Neural cell (in vitro differentiated cells): ENCODE measurements at regions not wholly inside any gene's neighbourhood (a gene's known extent, or its start where the extent isn't known, plus 50 kb on each side); places are given as distances from the start of the nearest gene placed in this dataset.

ENCODE experiments used
- H2AFZ ChIP-seq: fragments of 200-600, 300-800 bp; sonication (generic), shearing (Covaris generic); 2 replicates; pipeline ENCODE4 v1.6.0; 2014; ENCODE audit warnings: low read depth, mild to moderate bottlenecking, antibody characterized with exemption, low read length, moderate library complexity
- H3F3A ChIP-seq: fragments of 200-600 bp; shearing (Covaris generic); 2 replicates; pipeline ENCODE4 v1.6.1; 2016; ENCODE audit warnings: mild to moderate bottlenecking, moderate library complexity, mixed read lengths, antibody characterized with exemption, low read length; ENCODE audit not compliant: insufficient read depth, poor library complexity, severe bottlenecking
- H3K27ac ChIP-seq: fragments of 200-600, 300-800 bp; sonication (generic), shearing (Covaris generic); 2 replicates; pipeline ENCODE4 v1.5.1; 2014; ENCODE audit warnings: mild to moderate bottlenecking, low read length, moderate library complexity
- H3K27me3 ChIP-seq: fragments of 300-800, 200-600 bp; sonication (generic), shearing (Covaris generic); 2 replicates; pipeline ENCODE4 v1.6.0; 2014; ENCODE audit warnings: mild to moderate bottlenecking, low read depth, low read length, moderate library complexity; ENCODE audit not compliant: insufficient read depth
- H3K36me3 ChIP-seq: fragments of 300-800, 200-600 bp; sonication (generic), shearing (Covaris generic); 2 replicates; pipeline ENCODE4 v1.5.1; 2014; ENCODE audit warnings: mild to moderate bottlenecking, antibody characterized with exemption, low read length, moderate library complexity; ENCODE audit not compliant: insufficient read depth
- H3K4me2 ChIP-seq: fragments of 300-800, 200-600 bp; sonication (generic), shearing (Covaris generic); 2 replicates; pipeline ENCODE4 v1.6.0; 2014; ENCODE audit warnings: mild to moderate bottlenecking, low read length
- H3K4me3 ChIP-seq: fragments of 300-800, 200-600 bp; sonication (generic), shearing (Covaris generic); 2 replicates; pipeline ENCODE4 v1.5.1; 2014; ENCODE audit warnings: mild to moderate bottlenecking, low read length, moderate library complexity
- H3K79me2 ChIP-seq: fragments of 200-600 bp; shearing (Covaris generic); replicated peaks from 2 replicates; pipeline ENCODE4 v1.6.0; 2014; ENCODE audit warnings: mild to moderate bottlenecking, low read length, moderate library complexity; ENCODE audit not compliant: insufficient read depth
- H3K9ac ChIP-seq: fragments of 300-800, 200-600 bp; sonication (generic), shearing (Covaris generic); 2 replicates; pipeline ENCODE4 v1.6.1; 2016; ENCODE audit warnings: mild to moderate bottlenecking, low read length, mixed read lengths
- H3K9me2 ChIP-seq: fragments of 200-600 bp; shearing (Covaris generic); 2 replicates; pipeline ENCODE4 v1.6.1; 2016; ENCODE audit warnings: mild to moderate bottlenecking, low read length, mixed read lengths; ENCODE audit not compliant: insufficient read depth
- H3K9me3 ChIP-seq: fragments of 200-600, 300-800 bp; sonication (generic), shearing (Covaris generic); 2 replicates; pipeline ENCODE4 v1.6.1; 2016; ENCODE audit warnings: mild to moderate bottlenecking, mixed run types, low read length, moderate library complexity, mixed read lengths
- H4K20me1 ChIP-seq: fragments of 200-600 bp; shearing (Covaris generic); 2 replicates; pipeline ENCODE4 v1.6.1; 2016; ENCODE audit warnings: mild to moderate bottlenecking, mixed run types; ENCODE audit not compliant: insufficient read depth
- EP300 ChIP-seq: fragments of 450-650 bp; conservative IDR thresholded peaks from 2 replicates; pipeline ENCODE4 v1.6.1; 2014; ENCODE audit warnings: antibody characterized with exemption, mild to moderate bottlenecking, moderate library complexity; ENCODE audit not compliant: poor library complexity, severe bottlenecking
- EZH2 ChIP-seq: fragments of 200-600, 300-800 bp; shearing (Covaris generic), sonication (generic); IDR thresholded peaks from 2 replicates; pipeline ENCODE4 v1.6.1; 2014; ENCODE audit warnings: antibody characterized with exemption, low read length, borderline replicate concordance, mild to moderate bottlenecking; ENCODE audit not compliant: insufficient read depth, poor library complexity, severe bottlenecking
- MXI1 ChIP-seq: fragments of 450-650 bp; conservative IDR thresholded peaks from 2 replicates; pipeline ENCODE4 v1.6.1; 2014; ENCODE audit warnings: antibody characterized with exemption, mild to moderate bottlenecking; ENCODE audit not compliant: poor library complexity, severe bottlenecking
- POLR2AphosphoS5 ChIP-seq: IDR thresholded peaks from 2 replicates; pipeline ENCODE4 v1.6.1; 2012
- RAD21 ChIP-seq: fragments of 450-650 bp; conservative IDR thresholded peaks from 2 replicates; pipeline ENCODE4 v1.6.1; 2014; ENCODE audit warnings: antibody characterized with exemption, mild to moderate bottlenecking, moderate library complexity
- SMC3 ChIP-seq: fragments of 450-650 bp; conservative IDR thresholded peaks from 2 replicates; pipeline ENCODE4 v1.6.1; 2014; ENCODE audit warnings: antibody characterized with exemption, mild to moderate bottlenecking, moderate library complexity; ENCODE audit not compliant: poor library complexity
- TAF1 ChIP-seq: IDR thresholded peaks from 2 replicates; pipeline ENCODE4 v1.6.1; 2012; ENCODE audit warnings: low read depth
- TF ChIP-seq, protein P1 (sequence below): fragments of 450-650 bp; IDR thresholded peaks from 2 replicates; pipeline ENCODE4 v1.5.1; 2014; ENCODE audit warnings: antibody characterized with exemption, mild to moderate bottlenecking, moderate library complexity; ENCODE audit not compliant: poor library complexity, severe bottlenecking
- TF ChIP-seq, protein P2 (sequence below): IDR thresholded peaks from 2 replicates; pipeline ENCODE4 v1.6.1; 2012; ENCODE audit warnings: borderline replicate concordance

DNA sequence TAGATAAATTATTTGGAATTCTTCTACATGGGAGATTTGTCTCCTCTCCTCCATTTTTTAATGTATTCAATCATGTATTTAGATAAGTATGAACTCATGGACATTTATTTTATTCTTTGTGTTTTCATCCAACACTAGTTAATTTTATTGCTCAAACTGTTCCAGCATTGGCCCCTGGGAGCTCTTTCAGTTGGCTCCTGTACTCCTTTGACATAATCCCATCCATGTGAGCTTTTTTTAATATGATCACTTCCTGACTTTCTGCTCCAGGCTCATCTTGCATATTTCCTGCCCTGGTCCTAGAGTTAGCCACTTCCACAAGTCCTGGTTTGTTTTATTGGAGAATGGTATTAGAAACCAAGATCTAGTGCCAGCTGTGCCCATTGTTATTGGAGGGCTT lies 419.0 kb upstream of the CDH11 start:
- no peaks in the 10 kb centered on the region for H3K36me3 ChIP-seq
- no peak overlapping the region for H2AFZ ChIP-seq
- H3K79me2 ChIP-seq: no peaks in the 10 kb centered on the region
- no peaks in the 10 kb centered on the region for H4K20me1 ChIP-seq
- H3K4me2 ChIP-seq: no peak overlapping the region
- H3F3A ChIP-seq: no peaks in the 10 kb centered on the region
- TF ChIP-seq TAF1: no peak
- TF ChIP-seq EZH2: no peak
- TF ChIP-seq, protein P1, sequence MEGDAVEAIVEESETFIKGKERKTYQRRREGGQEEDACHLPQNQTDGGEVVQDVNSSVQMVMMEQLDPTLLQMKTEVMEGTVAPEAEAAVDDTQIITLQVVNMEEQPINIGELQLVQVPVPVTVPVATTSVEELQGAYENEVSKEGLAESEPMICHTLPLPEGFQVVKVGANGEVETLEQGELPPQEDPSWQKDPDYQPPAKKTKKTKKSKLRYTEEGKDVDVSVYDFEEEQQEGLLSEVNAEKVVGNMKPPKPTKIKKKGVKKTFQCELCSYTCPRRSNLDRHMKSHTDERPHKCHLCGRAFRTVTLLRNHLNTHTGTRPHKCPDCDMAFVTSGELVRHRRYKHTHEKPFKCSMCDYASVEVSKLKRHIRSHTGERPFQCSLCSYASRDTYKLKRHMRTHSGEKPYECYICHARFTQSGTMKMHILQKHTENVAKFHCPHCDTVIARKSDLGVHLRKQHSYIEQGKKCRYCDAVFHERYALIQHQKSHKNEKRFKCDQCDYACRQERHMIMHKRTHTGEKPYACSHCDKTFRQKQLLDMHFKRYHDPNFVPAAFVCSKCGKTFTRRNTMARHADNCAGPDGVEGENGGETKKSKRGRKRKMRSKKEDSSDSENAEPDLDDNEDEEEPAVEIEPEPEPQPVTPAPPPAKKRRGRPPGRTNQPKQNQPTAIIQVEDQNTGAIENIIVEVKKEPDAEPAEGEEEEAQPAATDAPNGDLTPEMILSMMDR: no peak
- TF ChIP-seq SMC3: no peak
- H3K9ac ChIP-seq: no peak overlapping the region
- no peaks in the 10 kb centered on the region for H3K9me3 ChIP-seq
- H3K4me3 ChIP-seq: no peak overlapping the region
- H3K27ac ChIP-seq: no peak overlapping the region
- H3K9me2 ChIP-seq: no peaks in the 10 kb centered on the region
- H3K27me3 ChIP-seq: no peaks in the 10 kb centered on the region

DNA sequence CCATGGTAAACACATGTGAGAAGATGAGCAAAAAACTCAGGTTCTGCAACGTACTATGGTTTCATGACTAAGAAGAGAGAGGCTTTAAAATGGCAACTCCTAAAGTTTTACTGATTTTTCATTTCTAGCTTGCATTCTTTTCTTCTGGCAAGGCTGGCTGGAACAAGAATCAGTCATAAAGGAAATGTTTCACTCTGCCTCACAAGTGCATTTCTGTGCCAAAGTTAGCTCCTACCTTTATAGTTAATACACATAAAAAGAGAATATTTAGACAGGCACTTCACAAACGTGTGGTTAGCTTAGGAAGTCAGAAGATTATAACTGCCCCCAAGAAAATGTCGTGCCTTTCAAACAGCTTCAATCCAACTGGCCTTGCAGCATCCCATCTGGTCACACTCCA lies 417.1 kb upstream of the CDH11 start:
- no peak overlapping the region for H3K9ac ChIP-seq
- no peaks in the 10 kb centered on the region for H3K9me2 ChIP-seq
- no peaks in the 10 kb centered on the region for H3F3A ChIP-seq
- no peaks in the 10 kb centered on the region for H4K20me1 ChIP-seq
- no peaks in the 10 kb centered on the region for H3K79me2 ChIP-seq
- no peak for TF ChIP-seq RAD21
- no peak for TF ChIP-seq SMC3
- no peak for TF ChIP-seq EZH2
- TF ChIP-seq, protein P1: no peak
- no peak for TF ChIP-seq EP300
- no peak for TF ChIP-seq MXI1
- H3K4me2 ChIP-seq: no peak overlapping the region
- H3K27me3 ChIP-seq: no peaks in the 10 kb centered on the region
- no peak overlapping the region for H3K27ac ChIP-seq
- H2AFZ ChIP-seq: no peak overlapping the region
- no peaks in the 10 kb centered on the region for H3K9me3 ChIP-seq
- H3K36me3 ChIP-seq: no peaks in the 10 kb centered on the region
- H3K4me3 ChIP-seq: no peak overlapping the region

DNA sequence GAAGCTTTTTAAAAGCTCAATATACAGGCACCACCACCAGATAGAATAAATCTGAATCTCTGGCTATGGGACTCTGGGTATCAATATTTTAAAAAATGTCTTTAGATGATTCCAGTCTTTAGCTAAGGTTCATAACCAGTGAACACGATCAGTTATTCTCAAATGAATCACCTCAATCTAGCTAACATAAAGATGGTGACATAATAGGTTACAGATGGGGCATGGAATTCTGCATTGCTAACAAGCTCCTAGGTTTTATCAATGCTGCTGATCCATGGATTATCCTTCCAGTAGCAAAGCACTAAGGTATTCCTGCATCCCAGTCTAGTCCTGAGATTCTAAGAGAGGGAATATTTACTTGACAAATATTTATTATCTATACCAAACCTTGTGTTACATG lies 415.5 kb upstream of the CDH11 start:
- H3K9ac ChIP-seq: no peak overlapping the region
- H3K4me2 ChIP-seq: no peak overlapping the region
- no peak overlapping the region for H3K27ac ChIP-seq
- H3K27me3 ChIP-seq: no peaks in the 10 kb centered on the region
- no peaks in the 10 kb centered on the region for H3K79me2 ChIP-seq
- no peaks in the 10 kb centered on the region for H3F3A ChIP-seq
- H3K9me2 ChIP-seq: no peaks in the 10 kb centered on the region
- H3K36me3 ChIP-seq: no peaks in the 10 kb centered on the region
- no peak overlapping the region for H3K4me3 ChIP-seq
- TF ChIP-seq EP300 (no peak), TAF1 (no peak), RAD21 (no peak), SMC3 (no peak), POLR2AphosphoS5 (no peak), MXI1 (no peak), EZH2 (no peak)
- TF ChIP-seq, protein P2, sequence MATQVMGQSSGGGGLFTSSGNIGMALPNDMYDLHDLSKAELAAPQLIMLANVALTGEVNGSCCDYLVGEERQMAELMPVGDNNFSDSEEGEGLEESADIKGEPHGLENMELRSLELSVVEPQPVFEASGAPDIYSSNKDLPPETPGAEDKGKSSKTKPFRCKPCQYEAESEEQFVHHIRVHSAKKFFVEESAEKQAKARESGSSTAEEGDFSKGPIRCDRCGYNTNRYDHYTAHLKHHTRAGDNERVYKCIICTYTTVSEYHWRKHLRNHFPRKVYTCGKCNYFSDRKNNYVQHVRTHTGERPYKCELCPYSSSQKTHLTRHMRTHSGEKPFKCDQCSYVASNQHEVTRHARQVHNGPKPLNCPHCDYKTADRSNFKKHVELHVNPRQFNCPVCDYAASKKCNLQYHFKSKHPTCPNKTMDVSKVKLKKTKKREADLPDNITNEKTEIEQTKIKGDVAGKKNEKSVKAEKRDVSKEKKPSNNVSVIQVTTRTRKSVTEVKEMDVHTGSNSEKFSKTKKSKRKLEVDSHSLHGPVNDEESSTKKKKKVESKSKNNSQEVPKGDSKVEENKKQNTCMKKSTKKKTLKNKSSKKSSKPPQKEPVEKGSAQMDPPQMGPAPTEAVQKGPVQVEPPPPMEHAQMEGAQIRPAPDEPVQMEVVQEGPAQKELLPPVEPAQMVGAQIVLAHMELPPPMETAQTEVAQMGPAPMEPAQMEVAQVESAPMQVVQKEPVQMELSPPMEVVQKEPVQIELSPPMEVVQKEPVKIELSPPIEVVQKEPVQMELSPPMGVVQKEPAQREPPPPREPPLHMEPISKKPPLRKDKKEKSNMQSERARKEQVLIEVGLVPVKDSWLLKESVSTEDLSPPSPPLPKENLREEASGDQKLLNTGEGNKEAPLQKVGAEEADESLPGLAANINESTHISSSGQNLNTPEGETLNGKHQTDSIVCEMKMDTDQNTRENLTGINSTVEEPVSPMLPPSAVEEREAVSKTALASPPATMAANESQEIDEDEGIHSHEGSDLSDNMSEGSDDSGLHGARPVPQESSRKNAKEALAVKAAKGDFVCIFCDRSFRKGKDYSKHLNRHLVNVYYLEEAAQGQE: no peak
- TF ChIP-seq, protein P1: no peak
- no peaks in the 10 kb centered on the region for H4K20me1 ChIP-seq
- H3K9me3 ChIP-seq: no peaks in the 10 kb centered on the region
- no peak overlapping the region for H2AFZ ChIP-seq
